Adrenal gland (tissue), 5 donors: ENCODE measurements at regions not wholly inside any gene's neighbourhood (a gene's known extent, or its start where the extent isn't known, plus 50 kb on each side); places are given as distances from the start of the nearest gene placed in this dataset.

ENCODE experiments used
- POLR2A ChIP-seq, 2 donors: fragments of 450-650 bp; IDR thresholded peaks; one replicate each; pipeline ENCODE4 v1.6.1; 2017; ENCODE audit warnings: antibody characterized with exemption in 2 of 2, mild to moderate bottlenecking in 2 of 2, moderate library complexity in 1 of 2
- TF ChIP-seq, protein P1 (sequence below), 6 experiments: fragments of 450-650 bp in 4 of 6; fragments of 200-600 bp in 2 of 6; sonication (generic) in 1 of 6; IDR thresholded peaks; 1 replicate in 5 of 6; 2 replicates in 1 of 6; pipeline versions ENCODE4 v1.5.1 to v1.8.0; 2016 to 2021; ENCODE audit warnings: antibody characterized with exemption in 6 of 6, mild to moderate bottlenecking in 2 of 6, moderate library complexity in 1 of 6
- donor health status: DM: no; HTN: no; CAD: no.

DNA sequence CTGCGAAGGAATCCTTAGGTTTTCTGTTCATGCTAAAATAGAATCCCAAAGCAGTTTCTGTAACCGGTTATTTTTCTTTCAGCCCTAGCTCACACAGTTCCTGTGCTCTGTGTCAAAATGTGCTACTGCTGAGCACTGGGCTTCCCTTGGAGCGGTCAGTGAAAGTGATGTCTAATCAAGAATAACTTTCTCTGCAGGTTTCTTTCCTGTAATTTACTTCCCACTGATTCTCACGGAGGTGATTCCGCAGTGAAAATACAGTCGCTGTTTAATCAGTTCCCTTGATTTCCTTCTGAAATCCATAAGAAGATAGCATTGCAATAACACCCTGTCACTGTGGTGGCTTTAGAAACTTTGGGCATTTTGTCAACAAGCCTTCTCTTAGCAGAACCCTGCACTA is 112.0 kb upstream of the ISL1 start:
- TF ChIP-seq, protein P1, sequence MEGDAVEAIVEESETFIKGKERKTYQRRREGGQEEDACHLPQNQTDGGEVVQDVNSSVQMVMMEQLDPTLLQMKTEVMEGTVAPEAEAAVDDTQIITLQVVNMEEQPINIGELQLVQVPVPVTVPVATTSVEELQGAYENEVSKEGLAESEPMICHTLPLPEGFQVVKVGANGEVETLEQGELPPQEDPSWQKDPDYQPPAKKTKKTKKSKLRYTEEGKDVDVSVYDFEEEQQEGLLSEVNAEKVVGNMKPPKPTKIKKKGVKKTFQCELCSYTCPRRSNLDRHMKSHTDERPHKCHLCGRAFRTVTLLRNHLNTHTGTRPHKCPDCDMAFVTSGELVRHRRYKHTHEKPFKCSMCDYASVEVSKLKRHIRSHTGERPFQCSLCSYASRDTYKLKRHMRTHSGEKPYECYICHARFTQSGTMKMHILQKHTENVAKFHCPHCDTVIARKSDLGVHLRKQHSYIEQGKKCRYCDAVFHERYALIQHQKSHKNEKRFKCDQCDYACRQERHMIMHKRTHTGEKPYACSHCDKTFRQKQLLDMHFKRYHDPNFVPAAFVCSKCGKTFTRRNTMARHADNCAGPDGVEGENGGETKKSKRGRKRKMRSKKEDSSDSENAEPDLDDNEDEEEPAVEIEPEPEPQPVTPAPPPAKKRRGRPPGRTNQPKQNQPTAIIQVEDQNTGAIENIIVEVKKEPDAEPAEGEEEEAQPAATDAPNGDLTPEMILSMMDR (IDR thresholded peaks at IDR 0.05): no peak
- no peak for TF ChIP-seq POLR2A (IDR thresholded peaks at IDR 0.05)
